ENCODE measurements at regions not wholly inside any gene's neighbourhood (a gene's known extent, or its start where the extent isn't known, plus 50 kb on each side); places are given as distances from the start of the nearest gene placed in this dataset.

DNA sequence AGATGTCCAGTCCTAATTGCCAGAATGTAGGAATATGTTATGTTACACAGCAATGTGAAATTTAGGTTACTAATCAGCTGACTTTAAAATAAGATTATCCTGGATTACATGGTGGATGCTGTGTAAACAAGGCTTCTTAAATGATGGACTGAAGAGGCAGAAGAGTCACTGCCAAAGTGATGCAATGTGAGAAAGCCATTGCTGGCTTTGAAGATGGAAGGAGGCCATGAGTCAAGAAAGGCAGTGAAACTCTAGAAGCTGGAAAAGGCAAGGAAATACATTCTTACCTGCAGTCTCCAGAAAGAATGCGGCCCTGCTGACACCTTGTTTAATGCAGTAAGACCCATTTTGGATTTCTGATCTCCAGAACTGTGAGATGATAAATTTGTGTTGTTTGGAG is 179.1 kb upstream of the ZPLD1 start:
- Histone ChIP-seq H4K20me1 (ENCODE audit: insufficient read depth, low read length) (no peaks in the 10 kb centered on the region), H3K4me1 (ENCODE audit: low read length) (peaks cover 18% of the 10 kb centered on the region), H3K36me3 (replicated peaks; ENCODE audit: low read depth, low read length) (no peaks in the 10 kb centered on the region), H2AFZ (ENCODE audit: low read depth, low read length) (no peak overlapping the region), H3K9ac (ENCODE audit: low read length) (no peak overlapping the region), H3K27ac (ENCODE audit: low read length) (no peak overlapping the region), H3K4me2 (ENCODE audit: low read length) (no peak overlapping the region), H3K79me2 (ENCODE audit: low read length) (no peaks in the 10 kb centered on the region), H3K4me3 (ENCODE audit: low read length) (no peak overlapping the region), H3K27me3 (ENCODE audit: low read depth, low read length) (no peaks in the 10 kb centered on the region), H3K9me3 (ENCODE audit: insufficient read depth, low read length) (no peaks in the 10 kb centered on the region)
- TF ChIP-seq EZH2phosphoT487 (IDR thresholded peaks at IDR 0.05; ENCODE audit: low read depth) (no peak), CTCF (IDR thresholded peaks at IDR 0.05; ENCODE audit: low read depth, low read length) (no peak)

DNA sequence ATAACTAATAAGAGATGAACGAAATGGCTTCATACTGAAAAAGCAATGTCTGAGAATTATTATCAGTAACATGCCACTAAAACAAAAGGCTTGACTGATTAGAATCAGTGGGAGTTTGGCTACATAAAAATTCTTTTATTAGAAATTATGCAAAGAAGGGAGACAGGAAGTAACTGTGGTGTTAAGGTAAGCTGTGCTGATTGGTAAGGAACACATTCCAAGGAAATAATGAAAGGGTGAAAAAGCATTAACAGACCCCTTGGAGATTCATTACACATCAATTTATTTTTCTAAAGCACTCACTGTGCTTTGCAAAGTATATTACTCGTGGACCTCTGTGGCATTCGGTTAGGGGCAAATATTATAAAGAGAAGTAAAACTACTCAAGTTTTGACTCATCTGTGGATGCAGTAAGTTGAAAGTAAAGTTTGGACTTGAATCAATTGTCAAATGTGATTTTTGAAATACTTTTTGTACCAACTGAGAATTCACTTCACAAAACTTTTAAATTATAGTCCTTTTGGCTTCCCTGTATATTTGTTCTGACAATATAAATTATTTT is 176.1 kb upstream of the ZPLD1 start:
- Histone ChIP-seq H3K27ac (ENCODE audit: low read length) (no peak overlapping the region), H3K27me3 (ENCODE audit: low read depth, low read length) (no peaks in the 10 kb centered on the region), H4K20me1 (ENCODE audit: insufficient read depth, low read length) (no peaks in the 10 kb centered on the region), H3K36me3 (replicated peaks; ENCODE audit: low read depth, low read length) (no peaks in the 10 kb centered on the region), H2AFZ (ENCODE audit: low read depth, low read length) (no peak overlapping the region), H3K4me1 (ENCODE audit: low read length) (peaks cover 18% of the 10 kb centered on the region), H3K4me3 (ENCODE audit: low read length) (0 out of 2 replicates have a peak overlapping the region, but pooled peaks have one; percentile 10), H3K9ac (ENCODE audit: low read length) (no peak overlapping the region), H3K4me2 (ENCODE audit: low read length) (peak overlapping the region; percentile 55), H3K9me3 (ENCODE audit: insufficient read depth, low read length) (no peaks in the 10 kb centered on the region), H3K79me2 (ENCODE audit: low read length) (no peaks in the 10 kb centered on the region)
- TF ChIP-seq EZH2phosphoT487 (IDR thresholded peaks at IDR 0.05; ENCODE audit: low read depth) (no peak), CTCF (IDR thresholded peaks at IDR 0.05; ENCODE audit: low read depth, low read length) (no peak)

DNA sequence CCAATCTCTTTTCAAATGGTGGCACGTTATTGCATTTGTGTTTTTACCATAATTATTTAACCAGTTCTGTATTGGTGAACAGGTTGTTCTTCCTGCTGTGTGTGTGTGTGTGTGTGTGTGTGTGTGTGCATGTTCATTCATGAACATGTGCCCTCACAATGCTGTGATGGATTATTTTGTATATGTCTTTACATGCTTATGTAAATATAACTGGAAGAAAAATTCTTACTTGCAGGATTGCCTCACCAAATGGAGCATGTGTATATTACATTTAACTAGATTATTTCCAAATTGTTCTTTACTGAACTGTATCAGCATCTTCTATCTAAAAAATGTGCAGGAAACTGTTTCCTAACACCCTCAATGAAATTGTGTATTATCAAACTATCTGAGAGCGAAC is 175.2 kb upstream of the ZPLD1 start:
- H3K9ac ChIP-seq (ENCODE audit: low read length) = no peak overlapping the region
- H3K4me2 ChIP-seq (ENCODE audit: low read length) = no peak overlapping the region
- peaks cover 18% of the 10 kb centered on the region for H3K4me1 ChIP-seq (ENCODE audit: low read length)
- no peaks in the 10 kb centered on the region for H3K27me3 ChIP-seq (ENCODE audit: low read depth, low read length)
- H4K20me1 ChIP-seq (ENCODE audit: insufficient read depth, low read length) = no peaks in the 10 kb centered on the region
- no peak overlapping the region for H3K27ac ChIP-seq (ENCODE audit: low read length)
- no peaks in the 10 kb centered on the region for H3K9me3 ChIP-seq (ENCODE audit: insufficient read depth, low read length)
- no peak overlapping the region for H2AFZ ChIP-seq (ENCODE audit: low read depth, low read length)
- TF ChIP-seq CTCF (IDR thresholded peaks at IDR 0.05; ENCODE audit: low read depth, low read length) (no peak), EZH2phosphoT487 (IDR thresholded peaks at IDR 0.05; ENCODE audit: low read depth) (no peak)
- H3K4me3 ChIP-seq (ENCODE audit: low read length) = no peak overlapping the region
- H3K79me2 ChIP-seq (ENCODE audit: low read length) = no peaks in the 10 kb centered on the region
- H3K36me3 ChIP-seq (replicated peaks; ENCODE audit: low read depth, low read length) = no peaks in the 10 kb centered on the region

GRCh38 chr3:102265720-102266119 is 169.1 kb upstream of the ZPLD1 start:
- peak overlapping the region; percentile 87 for H2AFZ ChIP-seq (ENCODE audit: low read depth, low read length)
- no peaks in the 10 kb centered on the region for H4K20me1 ChIP-seq (ENCODE audit: insufficient read depth, low read length)
- H3K9ac ChIP-seq (ENCODE audit: low read length) = no peak overlapping the region
- H3K79me2 ChIP-seq (ENCODE audit: low read length) = no peaks in the 10 kb centered on the region
- H3K36me3 ChIP-seq (replicated peaks; ENCODE audit: low read depth, low read length) = no peaks in the 10 kb centered on the region
- H3K27me3 ChIP-seq (ENCODE audit: low read depth, low read length) = no peaks in the 10 kb centered on the region
- no peaks in the 10 kb centered on the region for H3K9me3 ChIP-seq (ENCODE audit: insufficient read depth, low read length)
- no peak for TF ChIP-seq EZH2phosphoT487 (IDR thresholded peaks at IDR 0.05; ENCODE audit: low read depth)
- no peak for TF ChIP-seq CTCF (IDR thresholded peaks at IDR 0.05; ENCODE audit: low read depth, low read length)
- H3K4me3 ChIP-seq (ENCODE audit: low read length) = no peak overlapping the region
- peaks cover 4% of the 10 kb centered on the region; the same call in 1 of the 2 replicates for H3K4me1 ChIP-seq (ENCODE audit: low read length)
- no peak overlapping the region for H3K4me2 ChIP-seq (ENCODE audit: low read length)
- no peak overlapping the region for H3K27ac ChIP-seq (ENCODE audit: low read length)
